ENCODE measurements at regions not wholly inside any gene's neighbourhood (a gene's known extent, or its start where the extent isn't known, plus 50 kb on each side); places are given as distances from the start of the nearest gene placed in this dataset.
"Not testable (repeated sequence)": the region's sequence is repeated elsewhere in the genome, so short reads cannot be mapped to it uniquely, and the experiment has no call there.

DNA sequence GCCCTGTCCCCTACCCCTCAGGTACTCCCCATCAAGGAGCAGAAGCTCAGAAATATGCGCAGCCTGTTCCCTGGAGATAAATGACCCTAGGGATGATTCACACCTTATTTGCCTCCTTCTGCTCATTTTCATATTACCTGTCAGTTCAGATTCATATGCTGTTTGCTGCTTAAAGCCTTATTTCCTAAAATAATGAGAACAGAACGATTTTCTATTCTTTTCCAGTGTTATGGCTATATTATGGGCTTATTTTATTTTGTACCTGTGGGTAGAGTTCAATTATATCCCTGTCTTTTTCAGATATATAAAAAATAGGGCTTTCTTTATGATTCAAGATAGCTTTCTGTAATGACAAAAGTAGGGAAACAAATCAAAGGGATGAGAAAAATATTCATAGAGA lies 224.8 kb downstream of the RPAP3 start:
- no peak for DNase-seq (ENCODE audit: low read depth)

- DNase-seq (ENCODE audit: low read depth), result no peak
Measured at GRCh38 chr12:47478426-47478825, 227.4 kb downstream of the RPAP3 start.

GRCh38 chr12:47473091-47473490 lies 232.7 kb downstream of the RPAP3 start:
- no peak for DNase-seq (ENCODE audit: low read depth)

DNA sequence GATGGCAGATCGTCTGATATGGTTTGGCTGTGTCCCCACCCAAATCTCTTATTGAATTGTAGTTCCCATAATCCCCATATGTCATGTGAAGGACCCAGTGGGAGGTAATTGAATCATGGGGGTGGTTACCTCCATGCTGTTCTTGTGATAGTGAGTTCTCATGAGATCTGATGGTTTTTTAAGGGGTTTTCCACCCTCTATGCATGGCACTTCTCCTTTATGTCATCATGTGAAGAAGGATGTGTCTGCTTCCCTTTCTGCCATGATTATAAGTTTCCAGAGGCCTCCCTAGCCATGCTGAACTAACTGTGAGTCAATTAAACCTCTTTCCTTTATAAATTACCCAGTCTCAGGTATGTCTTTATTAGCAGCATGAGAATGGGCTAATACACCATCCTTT lies 235.5 kb downstream of the RPAP3 start:
- DNase-seq (ENCODE audit: low read depth), result not testable (repeated sequence)

- DNase-seq (ENCODE audit: low read depth), result not testable (repeated sequence)
Measured at GRCh38 chr12:47463918-47464317, 241.9 kb downstream of the RPAP3 start.

GRCh38 chr12:47458279-47458678 lies 247.6 kb downstream of the RPAP3 start:
- no peak for DNase-seq (ENCODE audit: low read depth)

DNA sequence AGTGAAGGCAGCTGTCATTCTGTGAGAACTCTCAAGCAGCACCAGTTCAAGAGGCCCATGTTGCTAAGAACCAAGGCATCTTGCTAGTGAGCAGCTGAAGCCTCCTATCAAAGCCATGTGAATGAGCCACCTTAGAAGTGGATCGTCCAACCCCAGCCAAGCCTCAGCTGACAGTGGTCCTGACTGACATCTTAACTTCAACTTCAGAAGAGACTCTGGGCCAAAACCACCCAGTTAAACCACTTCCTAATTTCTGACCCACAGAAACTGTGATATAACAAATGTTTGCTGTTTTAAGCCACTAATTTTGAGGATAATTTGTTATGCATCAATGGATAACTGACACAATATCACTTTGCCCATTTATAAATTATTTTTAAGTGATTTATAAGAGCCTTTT lies 256.0 kb downstream of the RPAP3 start:
- no peak for DNase-seq (ENCODE audit: low read depth)

DNA sequence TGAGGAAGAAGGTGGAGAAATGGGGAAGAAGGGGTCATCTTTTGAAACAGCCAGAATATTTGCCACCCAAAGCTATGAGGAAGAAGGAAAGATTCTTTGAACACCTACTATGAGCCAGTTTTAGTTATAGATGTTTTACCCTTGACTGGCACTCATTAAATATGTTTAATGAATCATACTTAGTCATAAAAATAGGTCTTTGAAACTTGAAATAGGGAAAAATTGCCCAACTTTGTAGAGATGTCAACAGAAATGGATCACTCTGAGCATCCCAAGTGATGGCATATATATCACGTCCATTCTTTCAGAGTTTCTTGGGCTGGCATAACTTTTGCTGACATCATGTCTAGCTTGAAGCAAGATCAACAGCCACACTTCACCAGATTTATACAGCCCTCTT lies 263.5 kb downstream of the RPAP3 start:
- DNase-seq (ENCODE audit: low read depth), result no peak

DNA sequence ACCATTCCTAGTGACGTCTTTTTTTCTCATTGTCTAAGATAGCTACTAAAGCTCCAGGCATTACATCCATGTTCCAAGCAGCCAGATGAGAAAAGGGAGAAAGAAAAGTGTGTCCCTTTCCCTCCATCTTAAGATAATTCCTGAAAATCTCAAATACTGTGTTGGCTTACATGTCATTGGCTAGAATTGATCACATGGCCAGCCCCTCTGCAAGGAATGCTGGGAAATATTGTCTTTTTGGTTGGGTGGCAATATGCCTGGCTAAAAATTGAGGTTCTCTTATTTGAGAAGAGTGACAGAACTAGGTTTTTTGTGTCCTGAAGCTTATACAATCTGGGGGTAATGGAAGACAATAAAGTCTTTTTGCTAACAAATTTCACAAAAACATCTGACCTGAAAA lies 264.3 kb downstream of the RPAP3 start:
- no peak for DNase-seq (ENCODE audit: low read depth)

DNA sequence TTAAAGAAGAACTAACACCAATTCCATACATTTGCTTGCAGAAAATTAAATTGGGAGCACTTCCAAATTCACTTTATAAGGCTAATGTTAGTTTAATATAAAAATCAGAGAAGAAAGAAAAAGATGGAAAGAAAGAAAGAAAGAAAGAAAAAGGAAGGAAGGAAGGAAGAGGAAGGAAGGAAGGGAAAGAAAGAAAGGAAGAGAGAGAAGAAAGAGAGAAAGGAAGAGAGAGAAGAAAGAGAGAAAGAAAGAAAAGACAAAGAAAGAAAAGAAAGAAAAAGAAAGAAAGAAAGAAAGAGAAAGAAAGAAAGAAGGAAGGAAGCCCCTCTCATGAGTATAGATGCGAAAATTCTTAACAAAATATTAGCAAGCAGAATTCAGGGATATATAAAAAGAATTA lies 267.7 kb downstream of the RPAP3 start:
- no peak for DNase-seq (ENCODE audit: low read depth)

- DNase-seq (ENCODE audit: low read depth), result no peak
Measured at GRCh38 chr12:47437570-47437969, 268.3 kb downstream of the RPAP3 start.

- DNase-seq (ENCODE audit: low read depth), result no peak
Measured at GRCh38 chr12:47433876-47434275, 272.0 kb downstream of the RPAP3 start.

GRCh38 chr12:47426678-47427309 lies 279.0 kb downstream of the RPAP3 start:
- DNase-seq (ENCODE audit: low read depth), result not testable (repeated sequence)

DNA sequence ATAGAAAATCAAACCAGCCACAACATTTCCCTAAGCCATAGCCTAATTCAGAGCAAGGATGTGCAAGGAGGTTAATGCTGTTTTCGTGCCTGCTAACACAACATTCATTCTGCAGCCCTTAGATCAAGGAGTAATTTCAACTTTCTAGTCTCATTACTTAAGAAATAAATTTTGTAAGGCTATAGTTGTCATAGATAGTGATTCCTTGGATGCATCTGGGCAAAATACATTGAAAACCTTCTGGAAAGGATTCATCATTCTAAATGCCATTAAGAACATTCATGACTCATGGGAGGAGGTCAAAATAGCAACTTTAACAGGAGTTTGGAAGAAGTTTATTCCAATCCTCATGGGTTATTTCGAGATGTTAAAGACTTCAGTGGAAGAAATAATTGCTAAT lies 283.2 kb downstream of the RPAP3 start:
- DNase-seq (ENCODE audit: low read depth), result no peak

DNA sequence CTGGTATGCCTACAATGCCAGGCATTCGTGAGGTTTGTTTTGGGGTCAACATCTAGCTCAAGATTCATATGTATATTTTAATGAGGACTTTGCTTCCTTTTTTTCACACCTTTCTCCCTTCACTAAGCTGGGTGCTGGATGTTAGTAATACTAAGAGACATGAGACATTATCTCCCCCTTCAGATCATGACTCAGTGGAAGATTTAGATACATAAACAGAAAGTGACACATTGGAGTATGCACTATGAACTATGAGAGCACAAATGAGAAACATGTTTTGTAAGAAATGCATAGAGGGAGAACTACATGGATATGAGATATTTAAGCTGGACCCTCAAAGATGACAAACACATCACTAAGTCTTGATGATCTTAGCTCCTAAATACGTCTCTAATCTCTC lies 286.3 kb downstream of the RPAP3 start:
- no peak for DNase-seq (ENCODE audit: low read depth)

GRCh38 chr12:47417955-47418354 lies 287.9 kb downstream of the RPAP3 start:
- no peak for DNase-seq (ENCODE audit: low read depth)

DNA sequence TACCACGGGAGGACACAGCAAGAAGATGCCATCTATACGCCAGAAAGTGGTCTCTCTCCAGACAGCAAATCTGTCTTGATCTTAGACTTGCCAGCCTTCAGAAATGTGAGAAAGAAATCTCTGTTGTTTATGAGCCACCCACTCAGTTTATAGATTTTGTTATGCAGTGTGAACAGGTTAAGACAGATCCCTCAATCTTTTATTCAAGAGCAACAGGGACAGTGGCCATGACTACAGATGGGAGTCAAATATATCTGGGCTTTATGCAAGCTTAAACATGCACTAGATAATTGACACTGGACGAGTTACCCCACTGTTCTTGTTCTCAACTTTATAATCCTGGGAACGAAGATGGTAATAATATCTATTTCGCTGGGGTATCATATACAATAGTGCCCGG lies 288.7 kb downstream of the RPAP3 start:
- no peak for DNase-seq (ENCODE audit: low read depth)

- DNase-seq (ENCODE audit: low read depth), result no peak
Measured at GRCh38 chr12:47415054-47415453, 290.8 kb downstream of the RPAP3 start.

GRCh38 chr12:47414511-47414910 lies 291.3 kb downstream of the RPAP3 start:
- DNase-seq (ENCODE audit: low read depth), result no peak

- DNase-seq (ENCODE audit: low read depth), result no peak
Measured at GRCh38 chr12:47413806-47414205, 292.0 kb downstream of the RPAP3 start.

- DNase-seq (ENCODE audit: low read depth), result no peak
Measured at GRCh38 chr12:47412601-47413236, 293.1 kb downstream of the RPAP3 start.

DNA sequence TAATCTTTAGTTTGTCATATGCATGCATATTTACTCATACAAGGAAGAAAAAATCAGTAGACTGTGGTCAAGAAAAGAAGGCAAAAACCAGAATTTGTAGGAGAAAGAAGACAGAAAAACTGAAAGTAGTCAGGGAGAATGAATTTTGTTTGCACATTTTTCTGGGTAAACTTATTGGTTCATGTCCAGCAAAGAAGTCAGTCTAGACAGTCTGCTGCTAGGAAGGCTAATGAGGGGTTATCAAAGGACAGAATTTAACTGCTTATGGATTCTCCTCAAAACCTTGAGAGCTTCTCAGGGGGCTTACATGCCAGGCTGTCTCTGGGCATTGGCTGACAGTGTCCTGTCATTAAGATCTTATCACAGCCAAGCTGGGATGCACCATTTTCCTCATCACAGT lies 293.9 kb downstream of the RPAP3 start:
- no peak for DNase-seq (ENCODE audit: low read depth)

DNA sequence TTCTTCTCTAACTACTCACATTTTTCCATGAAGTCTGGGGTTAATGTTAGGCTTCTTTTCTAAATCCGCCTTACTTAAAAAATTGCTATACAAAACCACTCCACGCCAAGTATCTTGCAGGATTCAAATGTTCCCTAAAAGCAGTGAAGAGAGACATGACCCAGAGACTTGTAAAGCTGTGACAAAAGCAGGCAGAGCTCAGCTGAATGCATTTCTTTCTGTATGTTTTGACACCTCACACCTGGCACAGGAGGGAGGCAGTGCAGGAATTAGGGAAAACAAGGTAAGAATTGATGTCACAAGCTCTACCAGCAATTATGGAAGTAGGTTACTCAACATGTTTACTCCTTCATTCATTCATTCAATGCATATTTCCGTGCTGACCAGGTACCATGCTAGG lies 295.0 kb downstream of the RPAP3 start:
- no peak for DNase-seq (ENCODE audit: low read depth)

DNA sequence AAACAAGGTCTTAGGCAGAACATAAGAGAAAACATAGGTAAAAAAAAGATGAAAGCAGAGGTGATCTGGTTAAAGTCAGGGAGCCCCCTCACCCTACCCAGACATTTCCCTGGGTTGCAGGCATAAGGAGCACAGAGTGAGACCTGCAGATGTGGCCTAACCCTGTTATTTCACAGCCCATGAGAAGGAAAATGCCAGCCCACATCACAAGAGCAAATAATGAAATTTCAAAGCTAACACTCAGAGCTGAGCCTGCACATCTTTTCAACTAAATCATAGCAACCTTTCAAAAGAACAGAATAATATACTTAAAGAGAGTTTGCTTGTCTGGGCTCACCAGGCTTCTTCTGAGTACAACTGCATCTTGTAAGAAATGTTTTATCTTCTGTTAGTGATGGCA lies 295.4 kb downstream of the RPAP3 start:
- no peak for DNase-seq (ENCODE audit: low read depth)

Measured in CMK (cell line).